Astrocyte (in vitro differentiated cells and primary cell): ENCODE measurements at regions not wholly inside any gene's neighbourhood (a gene's known extent, or its start where the extent isn't known, plus 50 kb on each side); places are given as distances from the start of the nearest gene placed in this dataset.

Experiments used
- EZH2 ChIP-seq: IDR thresholded peaks from 2 replicates; pipeline ENCODE4 v1.6.1; 2012; ENCODE audit warnings: mild to moderate bottlenecking, low read length, inconsistent platforms; ENCODE audit not compliant: insufficient read depth
- TF ChIP-seq, protein P1 (sequence below): IDR thresholded peaks from 2 replicates; pipeline ENCODE4 v1.5.1; 2011; ENCODE audit warnings: low read depth, mild to moderate bottlenecking, inconsistent platforms, low read length, moderate library complexity; ENCODE audit not compliant: insufficient read depth

DNA sequence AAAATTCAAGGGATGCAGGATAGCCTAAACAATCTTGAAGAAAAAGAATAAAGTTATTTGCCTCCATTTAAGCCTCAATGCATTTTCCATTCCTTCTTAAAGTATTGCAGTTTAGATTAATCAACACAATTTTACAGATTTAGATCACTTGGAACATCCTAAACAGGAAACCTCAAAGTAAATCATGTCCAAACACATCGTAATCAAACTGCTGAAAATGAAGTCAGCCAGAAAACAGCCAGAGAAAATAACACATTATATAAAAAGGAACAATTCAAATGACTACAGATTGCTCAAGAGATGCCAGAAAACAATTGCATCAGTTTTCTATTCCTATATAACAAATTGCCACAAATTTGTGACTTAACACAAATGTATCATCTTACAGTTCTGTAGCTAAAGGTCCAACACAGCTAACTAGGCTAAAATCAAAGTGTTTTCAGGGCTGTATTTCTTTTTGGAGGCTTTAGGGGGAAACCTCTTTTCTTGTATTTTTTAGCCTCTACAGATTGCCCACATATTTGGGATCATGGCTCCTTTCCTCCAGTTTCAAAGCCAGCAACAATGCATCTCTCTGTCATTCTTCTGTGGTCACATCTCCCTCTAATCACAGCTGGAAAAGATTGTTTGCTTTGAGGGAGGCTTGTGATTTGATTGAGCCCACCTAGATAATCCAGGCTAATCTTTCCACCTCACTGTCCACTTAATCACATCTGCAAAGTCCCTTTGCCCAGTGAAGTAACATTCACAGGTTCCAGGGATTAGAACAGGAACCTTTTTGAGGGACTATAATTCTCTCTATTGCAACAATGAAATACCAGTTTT is 543.3 kb upstream of the UBE2E2 start:
- TF ChIP-seq, protein P1, sequence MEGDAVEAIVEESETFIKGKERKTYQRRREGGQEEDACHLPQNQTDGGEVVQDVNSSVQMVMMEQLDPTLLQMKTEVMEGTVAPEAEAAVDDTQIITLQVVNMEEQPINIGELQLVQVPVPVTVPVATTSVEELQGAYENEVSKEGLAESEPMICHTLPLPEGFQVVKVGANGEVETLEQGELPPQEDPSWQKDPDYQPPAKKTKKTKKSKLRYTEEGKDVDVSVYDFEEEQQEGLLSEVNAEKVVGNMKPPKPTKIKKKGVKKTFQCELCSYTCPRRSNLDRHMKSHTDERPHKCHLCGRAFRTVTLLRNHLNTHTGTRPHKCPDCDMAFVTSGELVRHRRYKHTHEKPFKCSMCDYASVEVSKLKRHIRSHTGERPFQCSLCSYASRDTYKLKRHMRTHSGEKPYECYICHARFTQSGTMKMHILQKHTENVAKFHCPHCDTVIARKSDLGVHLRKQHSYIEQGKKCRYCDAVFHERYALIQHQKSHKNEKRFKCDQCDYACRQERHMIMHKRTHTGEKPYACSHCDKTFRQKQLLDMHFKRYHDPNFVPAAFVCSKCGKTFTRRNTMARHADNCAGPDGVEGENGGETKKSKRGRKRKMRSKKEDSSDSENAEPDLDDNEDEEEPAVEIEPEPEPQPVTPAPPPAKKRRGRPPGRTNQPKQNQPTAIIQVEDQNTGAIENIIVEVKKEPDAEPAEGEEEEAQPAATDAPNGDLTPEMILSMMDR = no peak
- no peak for TF ChIP-seq EZH2
